GM12875 (cell line): ENCODE measurements at regions not wholly inside any gene's neighbourhood (a gene's known extent, or its start where the extent isn't known, plus 50 kb on each side); places are given as distances from the start of the nearest gene placed in this dataset.
"Not testable (repeated sequence)": the region's sequence is repeated elsewhere in the genome, so short reads cannot be mapped to it uniquely, and the experiment has no call there.

Experiments used
- H3K4me3 ChIP-seq: one replicate; pipeline ENCODE4 v1.5.1; 2011; ENCODE audit warnings: low read depth, low read length, control low read depth
- TF ChIP-seq, protein P1 (sequence below): IDR thresholded peaks from 2 replicates; pipeline ENCODE4 v1.5.1; 2011; ENCODE audit warnings: low read depth, mild to moderate bottlenecking, control low read depth, inconsistent platforms, low read length, moderate library complexity, borderline replicate concordance; ENCODE audit not compliant: insufficient read depth

DNA sequence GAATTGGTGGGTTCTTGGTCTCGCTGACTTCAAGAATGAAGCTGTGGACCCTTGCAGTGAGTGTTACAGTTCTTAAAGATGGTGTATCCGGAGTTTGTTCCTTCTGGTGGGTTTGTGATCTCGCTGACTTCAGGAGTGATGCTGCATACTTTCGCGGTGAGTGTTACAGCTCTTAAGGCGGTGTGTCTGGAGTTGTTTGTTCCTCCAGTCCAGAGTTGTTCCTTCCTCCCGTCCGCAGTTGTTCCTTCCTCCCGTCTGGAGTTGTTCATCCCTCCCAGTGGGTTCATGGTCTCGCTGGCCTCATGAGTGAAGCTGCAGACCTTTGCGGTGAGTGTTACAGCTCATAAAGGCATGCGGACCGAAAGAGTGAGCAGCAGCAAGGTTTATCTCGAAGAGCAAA is 159.6 kb upstream of the ADAMTSL1 start:
- TF ChIP-seq, protein P1, sequence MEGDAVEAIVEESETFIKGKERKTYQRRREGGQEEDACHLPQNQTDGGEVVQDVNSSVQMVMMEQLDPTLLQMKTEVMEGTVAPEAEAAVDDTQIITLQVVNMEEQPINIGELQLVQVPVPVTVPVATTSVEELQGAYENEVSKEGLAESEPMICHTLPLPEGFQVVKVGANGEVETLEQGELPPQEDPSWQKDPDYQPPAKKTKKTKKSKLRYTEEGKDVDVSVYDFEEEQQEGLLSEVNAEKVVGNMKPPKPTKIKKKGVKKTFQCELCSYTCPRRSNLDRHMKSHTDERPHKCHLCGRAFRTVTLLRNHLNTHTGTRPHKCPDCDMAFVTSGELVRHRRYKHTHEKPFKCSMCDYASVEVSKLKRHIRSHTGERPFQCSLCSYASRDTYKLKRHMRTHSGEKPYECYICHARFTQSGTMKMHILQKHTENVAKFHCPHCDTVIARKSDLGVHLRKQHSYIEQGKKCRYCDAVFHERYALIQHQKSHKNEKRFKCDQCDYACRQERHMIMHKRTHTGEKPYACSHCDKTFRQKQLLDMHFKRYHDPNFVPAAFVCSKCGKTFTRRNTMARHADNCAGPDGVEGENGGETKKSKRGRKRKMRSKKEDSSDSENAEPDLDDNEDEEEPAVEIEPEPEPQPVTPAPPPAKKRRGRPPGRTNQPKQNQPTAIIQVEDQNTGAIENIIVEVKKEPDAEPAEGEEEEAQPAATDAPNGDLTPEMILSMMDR, result no peak
- H3K4me3 ChIP-seq, result no peak overlapping the region

DNA sequence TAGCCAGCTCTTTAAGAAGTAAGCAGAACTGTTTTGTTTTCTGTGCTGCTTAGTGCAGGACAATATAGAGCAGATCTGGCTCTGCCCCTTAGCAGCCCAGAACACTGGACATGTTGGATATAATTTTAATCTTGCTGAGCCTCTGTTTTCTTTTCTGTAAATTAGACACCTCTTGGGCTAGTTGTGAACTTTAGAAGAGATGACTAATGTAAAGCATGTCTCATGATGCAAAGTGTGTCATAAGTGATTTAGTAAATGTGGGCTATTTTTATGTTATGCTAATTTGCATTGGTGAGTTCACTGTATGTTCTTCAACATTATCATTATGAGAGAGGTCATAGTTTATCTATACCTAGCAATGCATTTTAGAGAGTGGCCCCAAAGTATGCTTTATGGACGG is 156.1 kb upstream of the ADAMTSL1 start:
- TF ChIP-seq, protein P1, result no peak
- no peak overlapping the region for H3K4me3 ChIP-seq

DNA sequence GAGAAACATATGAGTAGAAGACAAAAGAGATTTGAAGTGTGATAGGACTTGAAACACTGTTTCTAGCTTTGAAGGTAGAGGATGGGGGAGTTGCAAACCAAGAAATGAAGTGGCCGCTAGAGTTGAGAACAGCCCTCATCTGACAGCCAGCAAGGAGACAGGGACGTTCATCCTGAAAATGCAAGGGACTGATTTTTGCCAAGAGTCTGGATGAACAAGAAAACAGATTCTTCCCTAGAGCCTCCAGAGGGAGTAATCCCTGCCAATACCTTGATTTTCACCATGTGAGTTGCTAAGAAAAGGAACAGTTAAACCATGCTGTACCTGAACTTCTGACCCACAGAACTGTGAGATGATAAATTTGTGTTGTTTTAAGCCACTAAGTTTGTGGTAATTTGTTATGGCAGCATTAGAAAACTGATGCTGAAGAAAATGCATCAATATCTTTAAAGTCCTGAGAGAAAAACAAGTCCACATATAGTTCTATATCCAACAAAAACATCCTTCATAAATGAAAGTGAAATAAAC is 154.0 kb upstream of the ADAMTSL1 start:
- TF ChIP-seq, protein P1, result no peak
- H3K4me3 ChIP-seq, result no peak overlapping the region

DNA sequence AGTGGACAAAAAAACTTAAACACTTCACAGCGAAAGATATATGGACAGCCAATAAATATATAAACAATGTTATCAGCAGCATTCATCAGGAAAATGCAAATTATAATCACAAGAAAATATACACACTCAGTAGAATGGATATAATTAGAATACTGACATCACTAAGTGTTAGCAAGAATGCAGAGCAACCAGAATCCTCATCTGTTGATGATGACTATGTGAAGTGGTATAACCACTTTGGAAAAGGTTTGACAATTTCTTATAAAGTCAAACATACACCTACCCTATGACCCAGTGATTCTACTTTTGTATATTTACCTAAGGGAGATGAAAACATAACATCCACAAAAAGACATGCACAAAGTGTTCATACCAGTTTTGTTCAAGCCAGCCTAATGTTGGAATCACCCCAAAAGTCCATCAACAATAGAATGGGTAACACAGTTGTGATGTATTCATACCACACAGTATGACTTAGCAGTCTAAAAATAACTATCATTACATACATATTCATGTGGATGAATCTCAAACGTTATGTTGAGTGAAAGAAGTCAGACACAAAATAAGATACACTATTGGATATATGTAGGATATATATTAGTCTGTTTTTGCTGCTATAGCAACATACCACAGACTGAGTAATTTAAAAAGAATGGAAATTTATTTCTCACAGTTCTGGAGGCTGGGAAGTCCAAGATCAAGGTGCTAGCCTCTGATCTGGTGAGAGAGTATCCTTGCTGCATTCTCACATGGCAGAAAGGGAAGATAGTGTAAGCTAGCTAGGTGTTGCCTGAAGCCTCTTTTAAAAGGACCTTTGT is 148.8 kb upstream of the ADAMTSL1 start:
- TF ChIP-seq, protein P1, result no peak
- no peak overlapping the region for H3K4me3 ChIP-seq

- H3K4me3 ChIP-seq, result not testable (repeated sequence)
Observed at GRCh38 chr9:18325746-18326011, 148.3 kb upstream of the ADAMTSL1 start.

DNA sequence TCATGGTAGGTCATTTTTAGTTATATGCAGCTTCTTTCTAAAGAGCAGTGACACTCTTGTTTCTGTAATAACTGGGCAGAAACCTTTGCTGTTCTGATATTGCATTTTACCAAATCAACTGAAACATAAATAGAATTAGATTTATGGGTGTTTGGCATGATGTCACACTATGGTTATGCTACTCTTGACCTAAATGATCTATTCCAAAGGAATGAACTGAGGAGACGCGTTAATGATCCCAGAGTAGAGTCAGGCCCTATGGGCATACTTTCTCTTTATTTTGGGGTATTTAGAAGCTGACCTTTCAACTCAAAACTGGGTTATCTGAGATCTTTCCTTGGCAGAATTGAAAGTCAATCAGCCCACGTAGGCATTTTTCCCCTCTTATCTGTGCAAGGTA is 146.8 kb upstream of the ADAMTSL1 start:
- H3K4me3 ChIP-seq, result no peak overlapping the region
- TF ChIP-seq, protein P1, result no peak

DNA sequence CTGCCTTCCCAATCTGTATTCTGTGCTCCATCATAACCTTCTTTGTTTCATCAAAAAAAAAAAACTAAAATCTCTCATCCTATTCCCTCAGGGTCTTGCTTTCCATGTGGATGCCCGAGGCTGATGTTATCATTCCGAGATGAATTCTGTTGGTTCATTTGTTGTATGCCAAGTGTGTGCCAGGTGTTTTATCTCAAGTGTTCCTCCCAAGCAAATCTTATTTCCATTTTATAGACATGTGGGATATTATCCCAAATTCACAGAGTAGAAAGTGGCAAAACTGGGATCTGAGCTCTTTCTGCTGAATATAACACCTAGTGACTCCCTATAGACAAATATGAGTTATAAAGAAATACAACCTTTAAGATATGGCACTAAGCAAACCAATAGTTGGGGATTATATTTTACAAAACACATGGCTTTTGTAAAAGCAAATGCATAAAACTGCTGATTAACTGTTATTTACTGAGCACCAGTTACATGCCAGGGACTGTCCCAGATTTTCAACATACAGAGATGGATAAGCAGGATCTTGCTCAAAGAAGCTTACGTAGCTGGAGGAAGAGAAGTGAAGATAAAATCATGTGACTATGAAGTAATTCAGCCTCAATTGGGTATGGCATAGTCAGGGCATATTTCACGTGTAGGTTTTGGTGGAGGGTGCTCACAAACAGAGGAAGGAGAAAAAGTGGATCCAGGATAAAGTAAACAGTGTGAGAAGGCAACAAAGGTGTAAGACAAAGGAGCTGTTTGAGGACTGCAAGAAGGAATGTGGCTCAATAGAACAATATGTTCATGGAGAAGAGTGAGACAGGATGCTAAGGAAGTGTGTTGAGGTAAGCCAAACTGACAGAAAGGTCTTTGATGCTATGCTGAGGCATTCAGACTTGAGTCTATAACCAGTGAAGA is 143.3 kb upstream of the ADAMTSL1 start:
- H3K4me3 ChIP-seq, result no peak overlapping the region
- TF ChIP-seq, protein P1, result no peak
